MM.1S (cell line): ENCODE measurements at regions not wholly inside any gene's neighbourhood (a gene's known extent, or its start where the extent isn't known, plus 50 kb on each side); places are given as distances from the start of the nearest gene placed in this dataset.

ENCODE experiments used
- DNase-seq: peaks from one replicate; pipeline ENCODE4 v3.0.0-alpha.2; 2015
- H2AFZ ChIP-seq: fragments of 300-600 bp; sonication (generic); 2 replicates; pipeline ENCODE4 v1.6.0; 2016; ENCODE audit warnings: antibody characterized with exemption, low read length
- H3F3A ChIP-seq: fragments of 300-600 bp; sonication (generic); 2 replicates; pipeline ENCODE4 v1.6.1; 2016; ENCODE audit warnings: mild to moderate bottlenecking, antibody characterized with exemption, low read length, moderate library complexity, mixed read lengths; ENCODE audit not compliant: insufficient read depth
- H3K27ac ChIP-seq: fragments of 300-600 bp; sonication (generic); 2 replicates; pipeline ENCODE4 v1.5.1; 2016; ENCODE audit warnings: mild to moderate bottlenecking, low read length
- H3K27me3 ChIP-seq: fragments of 300-600 bp; sonication (generic); replicated peaks from 2 replicates; pipeline ENCODE4 v1.6.0; 2016; ENCODE audit warnings: low read length; ENCODE audit not compliant: insufficient read depth
- H3K36me3 ChIP-seq: fragments of 300-600 bp; sonication (generic); replicated peaks from 2 replicates; pipeline ENCODE4 v1.6.1; 2016; ENCODE audit warnings: mild to moderate bottlenecking, low read length, mixed read lengths; ENCODE audit not compliant: insufficient read depth
- H3K4me1 ChIP-seq: fragments of 300-600 bp; sonication (generic); 2 replicates; pipeline ENCODE4 v1.6.1; 2016; ENCODE audit warnings: low read length, mixed read lengths
- H3K4me2 ChIP-seq: fragments of 300-600 bp; sonication (generic); 2 replicates; pipeline ENCODE4 v1.6.0; 2016; ENCODE audit warnings: low read depth, low read length
- H3K4me3 ChIP-seq: fragments of 300-600 bp; sonication (generic); 2 replicates; pipeline ENCODE4 v1.5.1; 2016; ENCODE audit warnings: low read length, mixed read lengths
- H3K79me2 ChIP-seq: fragments of 300-600 bp; sonication (generic); 2 replicates; pipeline ENCODE4 v1.6.1; 2016; ENCODE audit warnings: mixed run types, low read length, mixed read lengths
- H3K9ac ChIP-seq: fragments of 300-600 bp; sonication (generic); 2 replicates; pipeline ENCODE4 v1.6.1; 2016; ENCODE audit warnings: low read length, mixed read lengths
- H3K9me2 ChIP-seq: fragments of 300-600 bp; sonication (generic); replicated peaks from 2 replicates; pipeline ENCODE4 v1.6.1; 2016; ENCODE audit warnings: mild to moderate bottlenecking, low read length, mixed read lengths; ENCODE audit not compliant: insufficient read depth
- H3K9me3 ChIP-seq: fragments of 300-600 bp; sonication (generic); replicated peaks from 2 replicates; pipeline ENCODE4 v1.6.1; 2016; ENCODE audit warnings: mild to moderate bottlenecking, low read length, mixed read lengths; ENCODE audit not compliant: insufficient read depth
- H4K20me1 ChIP-seq: fragments of 300-600 bp; sonication (generic); 2 replicates; pipeline ENCODE4 v1.6.1; 2016; ENCODE audit warnings: mild to moderate bottlenecking, low read length, moderate library complexity, mixed read lengths; ENCODE audit not compliant: insufficient read depth
- CTCF ChIP-seq: fragments of 300-600 bp; sonication (generic); IDR thresholded peaks from 2 replicates; pipeline ENCODE4 v1.5.1; 2016; ENCODE audit warnings: antibody characterized with exemption, low read length, mixed read lengths
- EZH2 ChIP-seq: fragments of 300-600 bp; sonication (generic); optimal IDR thresholded peaks from 2 replicates; pipeline ENCODE3; 2017; ENCODE audit warnings: low read depth, mild to moderate bottlenecking, antibody characterized with exemption, low read length, mixed read lengths
- EZH2phosphoT487 ChIP-seq: fragments of 300-600 bp; sonication (generic); IDR thresholded peaks from 2 replicates; pipeline ENCODE4 v1.6.1; 2018; ENCODE audit warnings: antibody characterized with exemption, low read length

- Histone ChIP-seq H3K36me3 (no peaks in the 10 kb centered on the region), H3K79me2 (no peaks in the 10 kb centered on the region), H3K27ac (no peak overlapping the region), H3K27me3 (no peaks in the 10 kb centered on the region), H2AFZ (no peak overlapping the region), H3F3A (no peaks in the 10 kb centered on the region), H3K9me3 (no peaks in the 10 kb centered on the region), H4K20me1 (no peaks in the 10 kb centered on the region), H3K9me2 (no peaks in the 10 kb centered on the region), H3K4me3 (no peak overlapping the region), H3K4me2 (no peak overlapping the region), H3K4me1 (no peaks in the 10 kb centered on the region), H3K9ac (no peak overlapping the region)
- TF ChIP-seq CTCF (no peak), EZH2phosphoT487 (no peak), EZH2 (no peak)
- no peak for DNase-seq
These were observed 559.9 kb downstream of the INHBA start for GRCh38 chr7:41142904-41143473.

- Histone ChIP-seq H3K27me3 (no peaks in the 10 kb centered on the region), H3K79me2 (no peaks in the 10 kb centered on the region)
- TF ChIP-seq EZH2phosphoT487 (no peak), EZH2 (no peak), CTCF (no peak)
These were observed 563.1 kb downstream of the INHBA start for GRCh38 chr7:41139789-41140188.

GRCh38 chr7:41136551-41136950, 566.3 kb downstream of the INHBA start:
- Histone ChIP-seq H3K4me2 (no peak overlapping the region), H3F3A (no peaks in the 10 kb centered on the region), H4K20me1 (no peaks in the 10 kb centered on the region), H3K27me3 (no peaks in the 10 kb centered on the region), H3K4me1 (no peaks in the 10 kb centered on the region), H2AFZ (no peak overlapping the region), H3K4me3 (no peak overlapping the region), H3K79me2 (no peaks in the 10 kb centered on the region), H3K9me3 (no peaks in the 10 kb centered on the region), H3K9me2 (no peaks in the 10 kb centered on the region), H3K36me3 (no peaks in the 10 kb centered on the region), H3K27ac (no peak overlapping the region), H3K9ac (no peak overlapping the region)
- TF ChIP-seq CTCF (no peak), EZH2 (no peak), EZH2phosphoT487 (no peak)
- DNase-seq: no peak

More at GRCh38 chr7:41139789-41140188, 563.1 kb downstream of the INHBA start:
- H3K4me2 ChIP-seq: no peak overlapping the region
- H3F3A ChIP-seq: no peaks in the 10 kb centered on the region
- no peak overlapping the region for H3K4me3 ChIP-seq
- H3K4me1 ChIP-seq: no peaks in the 10 kb centered on the region
- no peak overlapping the region for H3K27ac ChIP-seq
- no peaks in the 10 kb centered on the region for H3K9me3 ChIP-seq
- H3K36me3 ChIP-seq: no peaks in the 10 kb centered on the region
- no peak overlapping the region for H3K9ac ChIP-seq
- H3K9me2 ChIP-seq: no peaks in the 10 kb centered on the region
- no peak for DNase-seq
- H4K20me1 ChIP-seq: no peaks in the 10 kb centered on the region
- no peak overlapping the region for H2AFZ ChIP-seq
